Endothelial cell of umbilical vein (primary cell): ENCODE measurements at regions not wholly inside any gene's neighbourhood (a gene's known extent, or its start where the extent isn't known, plus 50 kb on each side); places are given as distances from the start of the nearest gene placed in this dataset.

Source experiments
- BruUV-seq: library from RNA; stranded (reverse); fragments of 400-500 nt; replicated peaks from 2 replicates; lab custom pipeline; 2021; lab: Mats Ljungman, UMichigan
- CTCF ChIA-PET: fragments of 300-600, 350-600 bp; sonication (Branson Sonifier 250); formaldehyde crosslinking; loops from one replicate; lab custom pipeline; 2021; ENCODE audit warnings: antibody characterized with exemption, inconsistent platforms; lab: Charles Lee
- POLR2A ChIA-PET: fragments of 300-600, 350-600 bp; sonication (Branson Sonifier 250); formaldehyde crosslinking; loops from one replicate; lab custom pipeline; 2021; ENCODE audit warnings: antibody characterized with exemption, inconsistent platforms; lab: Charles Lee
- DNase-seq: peaks from one replicate; pipeline ENCODE4 v3.0.0-alpha.2; 2011; ENCODE audit warnings: low read depth, low spot score
- FAIRE-seq: peaks from 2 replicates; lab custom pipeline; 2011; peaks lifted over from hg19 to GRCh38; lab: Jason Lieb, UNC
- H2AFZ ChIP-seq: 2 replicates; pipeline ENCODE4 v1.6.0; 2012; ENCODE audit warnings: low read depth, low read length, control low read depth, inconsistent platforms
- H3K27ac ChIP-seq: 2 replicates; pipeline ENCODE4 v1.5.1; 2011; ENCODE audit warnings: low read depth, mild to moderate bottlenecking, control low read depth, low read length, moderate library complexity; ENCODE audit not compliant: insufficient read depth
- H3K27me3 ChIP-seq, 2 experiments: 2 replicates each; pipeline versions ENCODE4 v1.6.0 to v1.6.1; 2011; ENCODE audit warnings: low read length in 2 of 2, mixed read lengths in 1 of 2; ENCODE audit not compliant: control insufficient read depth in 2 of 2, insufficient read depth in 2 of 2
- H3K36me3 ChIP-seq, 2 experiments: 2 replicates in 1 of 2; 3 replicates in 1 of 2; pipeline ENCODE4 v1.5.1; 2011; ENCODE audit warnings: low read length in 2 of 2, mild to moderate bottlenecking in 1 of 2, moderate library complexity in 1 of 2; ENCODE audit not compliant: control insufficient read depth in 2 of 2, insufficient read depth in 2 of 2; ENCODE audit errors: extremely low read depth in 1 of 2
- H3K4me1 ChIP-seq: 3 replicates; pipeline ENCODE4 v1.5.1; 2011; ENCODE audit warnings: mild to moderate bottlenecking, low read length; ENCODE audit not compliant: control insufficient read depth, insufficient read depth; ENCODE audit errors: extremely low read depth
- H3K4me2 ChIP-seq: 2 replicates; pipeline ENCODE4 v1.6.1; 2011; ENCODE audit warnings: low read length, control low read depth, mixed read lengths; ENCODE audit not compliant: insufficient read depth
- H3K4me3 ChIP-seq, 3 experiments: fragments of 200-600 bp in 1 of 3; sonication (generic), shearing (Covaris generic) in 1 of 3; replicated peaks in 1 of 3; 2 replicates each; pipeline ENCODE4 v1.5.1; 2011 to 2016; ENCODE audit warnings: control low read depth in 3 of 3, low read length in 3 of 3, mild to moderate bottlenecking in 2 of 3, inconsistent platforms in 1 of 3, low read depth in 1 of 3, moderate library complexity in 1 of 3; ENCODE audit not compliant: insufficient read depth in 1 of 3
- H3K79me2 ChIP-seq: 2 replicates; pipeline ENCODE4 v1.6.0; 2012; ENCODE audit warnings: low read length, inconsistent platforms; ENCODE audit not compliant: control insufficient read depth, insufficient read depth
- H3K9ac ChIP-seq: replicated peaks from 2 replicates; pipeline ENCODE3; 2011; ENCODE audit warnings: low read length, control low read depth; ENCODE audit not compliant: insufficient read depth; ENCODE audit errors: extremely low read depth
- H3K9me1 ChIP-seq: replicated peaks from 3 replicates; pipeline ENCODE4 v1.6.0; 2011; ENCODE audit warnings: mild to moderate bottlenecking, low read length; ENCODE audit not compliant: control insufficient read depth, insufficient read depth; ENCODE audit errors: extremely low read depth
- H3K9me3 ChIP-seq: replicated peaks from 2 replicates; pipeline ENCODE4 v1.5.1; 2012; ENCODE audit warnings: low read length, inconsistent platforms; ENCODE audit not compliant: control insufficient read depth, insufficient read depth
- H4K20me1 ChIP-seq: replicated peaks from 2 replicates; pipeline ENCODE3; 2011; ENCODE audit warnings: mild to moderate bottlenecking, low read length; ENCODE audit not compliant: control insufficient read depth, insufficient read depth; ENCODE audit errors: extremely low read depth
- EZH2 ChIP-seq: IDR thresholded peaks from 2 replicates; pipeline ENCODE4 v1.6.1; 2012; ENCODE audit warnings: borderline replicate concordance, low read depth, mild to moderate bottlenecking, moderate library complexity, low read length, inconsistent platforms; ENCODE audit not compliant: severe bottlenecking
- FOS ChIP-seq: IDR thresholded peaks from 2 replicates; pipeline ENCODE4 v1.6.1; 2011; ENCODE audit warnings: mild to moderate bottlenecking, low read length, moderate library complexity, borderline replicate concordance; ENCODE audit not compliant: insufficient read depth
- GATA2 ChIP-seq: IDR thresholded peaks from 2 replicates; pipeline ENCODE4 v1.7.0; 2011; ENCODE audit warnings: low read depth, mild to moderate bottlenecking, moderate library complexity, mixed read lengths, low read length; ENCODE audit not compliant: insufficient read length, insufficient read depth
- JUN ChIP-seq: IDR thresholded peaks from 2 replicates; pipeline ENCODE4 v1.6.1; 2011; ENCODE audit warnings: borderline replicate concordance, low read depth; ENCODE audit not compliant: insufficient read length, insufficient read depth
- MAX ChIP-seq: IDR thresholded peaks from 2 replicates; pipeline ENCODE4 v1.6.1; 2011; ENCODE audit not compliant: insufficient read depth, insufficient read length
- MYC ChIP-seq: IDR thresholded peaks from one replicate; pipeline ENCODE4 v1.6.1; 2011; ENCODE audit warnings: mild to moderate bottlenecking, low read depth, low read length
- POLR2A ChIP-seq: IDR thresholded peaks from 2 replicates; pipeline ENCODE4 v1.6.1; 2012; ENCODE audit warnings: low read depth, mild to moderate bottlenecking, control low read depth, low read length
- POLR2AphosphoS5 ChIP-seq: IDR thresholded peaks from 2 replicates; pipeline ENCODE4 v1.6.1; 2012; ENCODE audit warnings: low read depth, mild to moderate bottlenecking, control low read depth, low read length, moderate library complexity; ENCODE audit not compliant: insufficient read depth
- dilution Hi-C: fragments of 300-500 bp; cut with MboI; formaldehyde crosslinking; loops from one replicate; pipeline ENCODE4 v1.15.0; 2019; ENCODE audit warnings: low sequenced_read_pairs; ENCODE audit not compliant: extremely low pct_ligation_motif_present
- intact Hi-C: fragments of 100-400 bp; cut with micrococcal nuclease; formaldehyde crosslinking; loops from one replicate; pipeline ENCODE4 v1.10.0; 2022
- TF ChIP-seq, protein P1 (sequence below), 2 donors: IDR thresholded peaks; 1 replicate in 1 of 2; 2 replicates in 1 of 2; pipeline ENCODE4 v1.5.1; 2011; ENCODE audit warnings: low read length in 2 of 2, mild to moderate bottlenecking in 2 of 2, moderate library complexity in 2 of 2, control low read depth in 1 of 2, inconsistent platforms in 1 of 2, low read depth in 1 of 2; ENCODE audit not compliant: insufficient read depth in 1 of 2; ENCODE audit errors: extremely low read depth in 1 of 2

GRCh38 chr10:118875087-118875486 lies 120.3 kb upstream of the CACUL1 start:
- Histone ChIP-seq H4K20me1 (no peaks in the 10 kb centered on the region), H3K4me2 (no peak overlapping the region), H3K9me3 (no peaks in the 10 kb centered on the region), H3K27me3 (no peaks in the 10 kb centered on the region), H3K4me1 (peaks cover 10% of the 10 kb centered on the region), H3K9me1 (no peaks in the 10 kb centered on the region), H3K9ac (no peak overlapping the region), H3K4me3 (no peak overlapping the region), H3K27ac (no peak overlapping the region), H3K79me2 (no peaks in the 10 kb centered on the region), H3K36me3 (no peaks in the 10 kb centered on the region), H2AFZ (no peak overlapping the region)
- ChIA-PET POLR2A (no interaction called here), CTCF (no interaction called here)
- DNase-seq (no peak), FAIRE-seq (no peak)
- intact Hi-C loops (no loop called here), dilution Hi-C loops (no loop called here)
- TF ChIP-seq EZH2 (no peak), FOS (no peak), MYC (no peak), GATA2 (no peak)
- TF ChIP-seq, protein P1, sequence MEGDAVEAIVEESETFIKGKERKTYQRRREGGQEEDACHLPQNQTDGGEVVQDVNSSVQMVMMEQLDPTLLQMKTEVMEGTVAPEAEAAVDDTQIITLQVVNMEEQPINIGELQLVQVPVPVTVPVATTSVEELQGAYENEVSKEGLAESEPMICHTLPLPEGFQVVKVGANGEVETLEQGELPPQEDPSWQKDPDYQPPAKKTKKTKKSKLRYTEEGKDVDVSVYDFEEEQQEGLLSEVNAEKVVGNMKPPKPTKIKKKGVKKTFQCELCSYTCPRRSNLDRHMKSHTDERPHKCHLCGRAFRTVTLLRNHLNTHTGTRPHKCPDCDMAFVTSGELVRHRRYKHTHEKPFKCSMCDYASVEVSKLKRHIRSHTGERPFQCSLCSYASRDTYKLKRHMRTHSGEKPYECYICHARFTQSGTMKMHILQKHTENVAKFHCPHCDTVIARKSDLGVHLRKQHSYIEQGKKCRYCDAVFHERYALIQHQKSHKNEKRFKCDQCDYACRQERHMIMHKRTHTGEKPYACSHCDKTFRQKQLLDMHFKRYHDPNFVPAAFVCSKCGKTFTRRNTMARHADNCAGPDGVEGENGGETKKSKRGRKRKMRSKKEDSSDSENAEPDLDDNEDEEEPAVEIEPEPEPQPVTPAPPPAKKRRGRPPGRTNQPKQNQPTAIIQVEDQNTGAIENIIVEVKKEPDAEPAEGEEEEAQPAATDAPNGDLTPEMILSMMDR (IDR thresholded peaks at IDR 0.05; ENCODE audit: extremely low read depth in 1 of 2, insufficient read depth in 1 of 2, low read depth in 1 of 2, low read length in 2 of 2) = no peak
- BruUV-seq = no TSS peak

DNA sequence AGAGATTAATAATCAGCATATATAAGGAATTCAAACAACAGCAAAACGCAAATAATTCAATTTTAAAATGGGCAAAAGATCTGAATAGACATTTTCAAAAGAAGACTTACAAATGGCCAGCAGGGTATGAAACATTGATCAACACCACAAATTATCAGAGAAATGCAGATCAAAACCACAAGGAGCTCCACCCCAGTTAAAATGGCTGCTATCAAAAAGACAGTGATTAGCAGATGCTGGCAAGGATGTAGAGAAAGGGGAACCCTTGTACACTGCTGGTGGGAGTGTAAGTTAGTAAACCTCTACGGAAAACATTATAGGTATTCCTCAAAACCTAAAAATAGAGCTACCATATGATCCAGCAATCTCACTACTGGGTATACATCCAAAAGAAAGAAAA lies 128.0 kb upstream of the CACUL1 start:
- no peaks in the 10 kb centered on the region for H3K9me3 ChIP-seq
- no peaks in the 10 kb centered on the region for H3K36me3 ChIP-seq
- H3K9me1 ChIP-seq = no peaks in the 10 kb centered on the region
- no peaks in the 10 kb centered on the region for H3K27me3 ChIP-seq
- no peak overlapping the region for H3K27ac ChIP-seq
- no peaks in the 10 kb centered on the region for H4K20me1 ChIP-seq
- dilution Hi-C loops = no loop called here
- POLR2A ChIA-PET = no interaction called here
- FAIRE-seq (no peak), DNase-seq (no peak)
- TF ChIP-seq EZH2 (no peak), FOS (no peak), JUN (no peak), POLR2AphosphoS5 (no peak), POLR2A (no peak), MAX (no peak), MYC (no peak), GATA2 (no peak)
- TF ChIP-seq, protein P1 (IDR thresholded peaks at IDR 0.05; ENCODE audit: extremely low read depth in 1 of 2, insufficient read depth in 1 of 2, low read depth in 1 of 2, low read length in 2 of 2) = no peak
- H3K4me1 ChIP-seq = no peaks in the 10 kb centered on the region
- H3K4me2 ChIP-seq = no peak overlapping the region
- CTCF ChIA-PET = no interaction called here
- no TSS peak for BruUV-seq
- intact Hi-C loops = no loop called here
- no peak overlapping the region for H3K9ac ChIP-seq
- H3K79me2 ChIP-seq = no peaks in the 10 kb centered on the region
- H3K4me3 ChIP-seq = no peak overlapping the region
- no peak overlapping the region for H2AFZ ChIP-seq
